ENCODE measurements at regions not wholly inside any gene's neighbourhood (a gene's known extent, or its start where the extent isn't known, plus 50 kb on each side); places are given as distances from the start of the nearest gene placed in this dataset.

DNA sequence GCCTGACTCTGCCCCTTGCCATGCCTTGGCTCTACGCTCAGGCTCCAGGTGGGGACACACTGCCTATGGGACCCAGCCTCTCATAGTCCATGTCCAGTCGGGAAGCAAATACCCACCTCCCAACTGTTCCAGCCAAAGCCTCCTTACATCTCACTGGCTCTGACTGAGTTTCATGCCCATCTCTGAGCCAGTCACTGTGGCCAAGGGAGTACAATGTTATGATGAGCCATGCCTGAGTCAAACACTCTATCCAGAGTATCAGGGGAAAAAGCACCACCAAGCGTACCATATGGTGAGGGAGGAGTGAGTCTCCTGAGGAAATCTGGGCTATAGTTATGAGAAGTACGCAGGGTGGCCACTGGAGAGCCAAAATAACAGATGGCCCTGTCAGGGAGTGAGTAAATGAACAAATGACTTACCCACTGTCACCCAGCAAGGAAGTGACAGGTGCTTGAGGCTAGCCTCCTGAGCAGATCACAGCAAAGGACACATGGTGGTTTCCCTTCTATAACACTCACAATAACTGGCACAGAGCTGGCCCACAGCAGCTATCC lies 236.6 kb upstream of the GJB5 start:
- DNase-seq = no peak

DNA sequence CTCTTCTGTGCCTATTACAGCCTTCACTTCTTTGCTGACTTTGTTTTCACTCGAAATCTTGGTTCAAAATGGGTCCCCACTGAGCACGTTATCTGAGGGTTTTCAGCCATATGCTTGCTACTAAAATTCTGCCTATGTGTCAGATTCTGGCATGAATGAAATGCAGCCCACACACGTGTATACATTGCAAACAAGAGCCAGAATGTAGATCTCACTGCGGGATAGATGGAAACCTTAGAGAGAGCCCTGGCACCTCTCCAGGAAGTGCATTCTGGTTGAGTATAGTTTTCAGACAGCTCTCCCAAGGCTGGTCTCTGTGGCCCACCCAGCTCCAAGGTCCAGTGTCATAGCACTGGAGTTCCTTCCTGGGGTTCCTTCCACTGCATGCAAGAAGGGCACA lies 234.7 kb upstream of the GJB5 start:
- no peak for DNase-seq

DNA sequence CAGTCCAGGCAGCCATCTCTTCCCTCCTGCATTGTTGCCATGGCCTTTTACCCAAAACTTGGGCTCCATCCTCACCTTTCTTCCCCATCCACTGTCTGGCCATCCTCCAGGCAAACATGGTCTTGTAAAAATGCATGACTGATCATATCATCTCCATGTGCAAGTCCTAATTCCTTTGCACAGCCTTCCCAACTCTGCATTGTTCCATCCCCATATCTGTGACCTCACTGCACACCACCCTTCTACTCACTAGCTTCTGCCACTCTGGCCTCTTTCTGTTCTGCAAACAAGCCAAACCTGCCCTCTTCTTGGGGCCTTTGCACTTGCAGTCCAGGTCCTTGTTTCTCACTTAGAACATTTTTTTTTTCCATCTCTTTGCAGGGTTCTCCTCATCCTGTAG lies 230.1 kb upstream of the GJB5 start:
- DNase-seq = no peak

DNA sequence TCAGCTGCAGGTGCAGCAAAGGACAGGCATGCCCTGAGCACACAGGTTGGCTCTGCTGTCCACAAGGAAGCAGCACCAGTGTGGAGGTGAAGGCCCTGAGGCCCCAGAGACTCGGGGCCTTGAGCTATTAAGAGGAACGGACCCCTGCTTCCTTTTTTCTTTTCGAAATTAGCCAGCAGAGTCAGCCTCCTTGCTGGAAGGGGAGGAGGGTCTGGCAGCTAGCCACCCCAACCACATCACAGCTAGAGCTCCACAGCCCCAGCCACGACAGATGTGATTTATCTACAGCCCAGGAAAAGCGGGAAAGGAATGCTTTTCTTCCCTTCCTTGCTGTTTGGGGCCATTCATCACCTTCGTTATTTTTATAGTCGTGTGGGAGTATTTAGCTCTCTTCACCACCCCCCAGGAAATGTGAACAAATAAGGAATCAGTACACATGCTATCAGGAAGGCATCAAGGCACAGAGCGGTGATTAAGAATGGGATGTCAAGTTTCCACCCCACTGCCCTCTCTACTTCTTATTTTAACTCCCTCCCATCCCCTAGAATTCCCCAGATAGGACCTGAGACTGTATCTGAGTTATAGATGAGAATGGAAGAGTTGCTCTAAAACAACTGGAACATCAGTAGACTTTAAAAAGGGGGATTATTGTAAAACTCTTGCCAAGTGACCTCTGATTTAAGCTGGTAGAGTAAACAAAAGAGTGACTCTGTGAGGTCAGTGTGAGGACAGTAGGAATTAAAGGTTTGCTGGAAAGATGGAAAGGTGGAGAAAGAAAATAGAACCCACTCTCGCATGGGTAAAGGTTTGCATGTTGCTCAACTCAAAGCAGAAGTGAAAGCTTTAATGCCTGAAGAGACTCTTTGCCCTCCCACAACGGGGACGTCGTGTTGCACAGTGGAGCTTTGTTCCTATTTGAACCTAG lies 224.7 kb upstream of the GJB5 start:
- no peak for DNase-seq

DNA sequence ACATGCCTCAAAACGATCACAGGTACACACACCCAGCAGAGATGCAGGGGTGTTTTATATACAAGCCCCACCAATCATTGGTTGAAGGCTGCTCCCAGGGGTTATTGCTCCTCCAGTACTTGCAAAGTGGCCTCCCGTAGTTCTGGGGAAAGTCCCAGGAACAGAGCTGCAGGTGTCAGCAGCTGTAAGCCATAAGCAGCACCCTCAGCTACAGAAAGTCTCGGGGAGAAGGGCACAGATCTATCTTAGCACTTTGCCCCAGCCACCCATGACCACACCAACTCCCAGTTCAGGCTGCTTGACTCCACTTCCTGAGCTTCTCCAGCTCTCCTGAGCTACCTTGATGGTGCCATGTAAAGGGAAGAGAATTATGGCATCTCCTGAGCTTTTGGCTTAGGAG lies 222.7 kb upstream of the GJB5 start:
- no peak for DNase-seq

DNA sequence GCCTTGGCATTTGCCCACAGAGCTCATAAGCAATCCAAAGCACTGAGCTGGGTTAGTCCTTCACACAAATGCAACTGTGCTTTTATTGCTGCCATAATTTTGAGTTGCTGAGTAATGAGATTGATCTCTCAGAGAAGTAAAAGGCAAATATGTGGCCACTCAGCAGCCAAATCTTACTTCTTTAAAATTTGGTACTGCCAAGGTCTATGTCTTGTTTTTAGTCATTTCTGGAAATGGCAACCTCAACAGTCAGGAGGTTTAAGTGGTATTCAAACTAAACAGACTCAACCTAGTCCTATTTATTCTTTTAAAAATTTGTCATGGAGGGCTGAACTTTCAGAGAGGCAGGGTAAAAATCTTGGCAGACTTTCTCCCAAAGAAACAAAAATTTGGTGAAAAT lies 216.4 kb upstream of the GJB5 start:
- no peak for DNase-seq

DNA sequence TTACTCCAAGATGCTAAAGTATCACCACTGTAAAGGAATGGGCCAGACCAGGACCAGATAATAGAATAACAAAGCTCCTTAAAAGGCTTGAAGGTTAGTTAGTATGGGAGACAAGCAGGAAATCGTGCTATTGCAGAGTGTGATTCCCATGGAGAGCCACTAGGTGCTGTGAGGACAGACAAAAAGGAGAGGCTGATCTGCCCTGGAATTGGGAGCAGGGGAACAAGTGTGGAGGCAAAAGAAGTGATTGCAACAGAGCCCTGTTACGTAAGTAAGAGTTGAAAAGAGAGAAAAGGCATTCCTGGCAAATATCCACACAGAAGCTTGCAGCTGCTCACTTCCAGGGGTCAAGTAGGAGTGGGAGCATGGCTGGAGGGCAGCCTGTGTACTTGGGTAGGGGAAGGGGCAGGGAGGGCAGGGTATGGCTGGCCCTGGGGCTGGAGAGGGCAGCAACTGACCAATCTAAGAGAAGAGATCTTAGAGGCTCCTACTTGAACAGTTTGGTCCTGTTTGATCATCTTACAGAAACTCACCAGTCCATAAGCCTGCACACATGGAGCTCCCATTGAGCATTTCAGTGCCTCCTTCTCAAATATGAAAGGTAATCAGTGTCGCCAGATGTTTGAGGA lies 207.7 kb upstream of the GJB5 start:
- no peak for DNase-seq

DNA sequence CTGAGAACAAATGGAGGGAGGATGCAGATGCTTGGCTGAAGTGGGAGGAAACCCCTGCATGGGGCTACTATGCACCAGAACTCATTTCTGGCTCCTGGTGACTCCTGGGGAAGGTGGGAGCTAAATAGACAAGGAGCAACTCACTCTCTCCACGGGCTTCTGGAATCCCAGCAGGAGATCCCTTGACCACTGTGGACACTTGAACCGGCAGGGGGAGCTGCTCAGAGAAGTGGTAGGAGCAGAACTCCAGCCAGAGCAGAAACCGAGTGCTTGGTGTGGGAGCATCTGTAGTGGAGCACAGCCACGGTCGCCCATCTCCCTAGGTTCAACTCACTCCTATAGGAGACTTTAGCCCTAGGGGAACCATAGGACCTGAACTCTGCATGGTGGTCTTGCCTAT lies 205.6 kb upstream of the GJB5 start:
- no peak for DNase-seq

DNA sequence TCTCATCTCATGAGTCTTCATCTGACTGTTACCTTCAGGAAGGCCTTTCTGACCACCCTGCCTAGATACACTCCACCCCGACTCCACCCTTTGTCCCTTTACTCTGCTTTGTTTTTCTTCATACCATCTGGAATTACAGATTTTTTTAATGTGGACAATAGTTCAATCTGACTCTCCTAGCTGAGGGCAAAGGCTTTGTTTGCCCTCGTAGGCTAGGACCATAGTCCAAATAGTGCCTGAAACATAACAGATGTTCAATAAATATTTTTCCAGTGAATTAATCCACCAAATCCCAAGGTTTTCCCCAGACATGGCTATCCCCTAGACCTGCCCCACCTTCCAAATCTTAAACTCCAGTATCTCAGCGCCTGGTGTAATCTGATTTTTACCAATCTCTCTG lies 176.5 kb upstream of the GJB5 start:
- no peak for DNase-seq

DNA sequence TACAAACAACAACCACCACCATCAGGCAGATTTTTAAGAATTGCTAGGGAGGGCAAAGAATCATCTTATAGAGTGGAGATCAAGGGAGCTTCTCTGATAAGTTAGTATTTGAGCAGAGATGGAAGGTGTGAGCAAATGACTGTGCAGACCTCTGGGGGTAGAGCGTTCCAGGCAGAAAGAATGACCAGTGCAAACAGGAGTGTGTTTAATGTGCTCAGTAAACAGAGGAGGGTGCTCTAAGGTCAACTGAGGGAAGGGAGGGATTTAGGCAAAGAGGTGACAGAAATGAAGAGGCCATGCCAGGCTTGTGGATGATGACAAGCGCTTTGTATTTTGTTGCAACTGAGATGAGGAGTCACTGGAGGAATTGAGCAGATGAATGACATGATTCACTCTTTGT lies 172.5 kb upstream of the GJB5 start:
- no peak for DNase-seq

DNA sequence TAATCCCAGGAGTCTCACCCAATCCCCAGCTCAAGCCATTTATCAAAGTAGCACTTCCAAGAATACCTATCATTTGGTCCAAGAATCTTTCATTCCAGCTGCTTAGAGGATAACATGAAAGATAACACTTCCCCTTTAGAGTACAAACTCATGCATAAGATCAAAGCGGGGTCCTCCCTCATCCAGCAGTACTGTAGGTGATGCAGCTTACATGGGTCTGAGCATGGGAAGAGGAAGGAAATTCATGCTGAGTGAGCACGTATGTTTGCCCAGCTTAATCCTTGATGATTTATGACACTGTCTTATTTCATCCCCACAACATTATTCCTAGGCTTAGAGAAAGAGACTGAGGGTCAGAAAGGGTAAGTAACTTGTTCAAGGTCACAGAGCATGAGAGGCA lies 167.1 kb upstream of the GJB5 start:
- DNase-seq = no peak

DNA sequence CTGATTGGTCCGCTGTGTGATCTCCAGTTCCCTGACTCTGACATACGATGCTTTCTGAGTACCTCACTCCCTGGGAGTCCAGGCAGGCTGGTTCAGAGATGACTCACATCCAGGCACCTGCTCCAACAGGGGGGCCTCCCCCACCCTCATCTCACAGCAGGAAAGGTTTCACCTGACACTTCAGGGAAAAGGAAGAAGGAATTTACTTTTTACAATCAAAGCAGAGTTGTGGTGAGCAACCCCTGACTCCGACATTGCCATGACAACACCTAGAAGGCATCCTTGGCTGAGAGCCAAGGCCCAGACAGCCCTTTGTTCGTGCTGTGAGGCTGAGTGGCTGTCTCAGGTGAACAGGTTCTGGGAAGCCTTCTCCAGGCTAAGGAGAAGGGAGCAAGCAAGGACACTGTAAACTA lies 164.6 kb upstream of the GJB5 start:
- DNase-seq = no peak

DNA sequence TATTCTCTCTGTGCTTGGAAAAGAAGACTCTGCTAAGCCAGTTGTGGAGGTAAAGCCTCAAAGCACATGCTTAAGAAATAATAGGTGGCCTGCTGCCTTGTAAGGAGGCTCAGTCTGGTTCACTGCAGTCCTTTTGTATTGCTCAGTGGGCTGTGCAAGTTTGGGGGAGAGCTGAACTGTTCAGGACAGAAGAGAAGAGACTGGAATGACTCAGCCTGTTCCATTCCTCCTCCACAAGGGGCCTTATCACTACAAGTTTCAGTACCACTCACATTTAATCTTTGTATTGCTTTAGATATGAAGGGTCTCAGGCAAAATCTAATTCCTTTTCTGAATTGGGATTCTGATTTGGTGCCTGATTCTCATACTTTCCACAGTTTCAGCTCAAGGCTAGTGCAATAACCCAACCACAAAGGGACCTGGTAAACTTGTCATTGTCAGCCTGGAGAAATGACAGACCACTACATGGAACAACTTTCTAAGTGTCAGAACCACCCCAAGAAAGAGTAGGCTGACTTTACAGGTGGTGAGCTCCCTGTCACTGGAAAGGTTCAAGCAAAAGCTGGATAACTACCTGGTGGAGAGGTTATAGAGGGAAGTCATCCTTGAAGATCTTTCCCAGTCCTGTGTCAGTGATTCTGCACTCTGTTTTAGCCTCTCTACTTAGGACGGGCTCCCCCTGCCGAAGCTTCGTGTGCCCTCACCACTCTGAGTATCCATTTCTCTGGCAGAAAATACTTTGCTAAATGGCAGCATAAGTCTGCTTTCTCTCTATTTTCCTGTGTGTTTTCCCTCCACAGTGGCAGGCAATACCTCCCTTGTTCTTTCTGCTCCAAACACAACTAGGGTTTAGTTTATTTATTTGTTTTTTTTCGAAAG lies 162.9 kb upstream of the GJB5 start:
- DNase-seq = no peak

DNA sequence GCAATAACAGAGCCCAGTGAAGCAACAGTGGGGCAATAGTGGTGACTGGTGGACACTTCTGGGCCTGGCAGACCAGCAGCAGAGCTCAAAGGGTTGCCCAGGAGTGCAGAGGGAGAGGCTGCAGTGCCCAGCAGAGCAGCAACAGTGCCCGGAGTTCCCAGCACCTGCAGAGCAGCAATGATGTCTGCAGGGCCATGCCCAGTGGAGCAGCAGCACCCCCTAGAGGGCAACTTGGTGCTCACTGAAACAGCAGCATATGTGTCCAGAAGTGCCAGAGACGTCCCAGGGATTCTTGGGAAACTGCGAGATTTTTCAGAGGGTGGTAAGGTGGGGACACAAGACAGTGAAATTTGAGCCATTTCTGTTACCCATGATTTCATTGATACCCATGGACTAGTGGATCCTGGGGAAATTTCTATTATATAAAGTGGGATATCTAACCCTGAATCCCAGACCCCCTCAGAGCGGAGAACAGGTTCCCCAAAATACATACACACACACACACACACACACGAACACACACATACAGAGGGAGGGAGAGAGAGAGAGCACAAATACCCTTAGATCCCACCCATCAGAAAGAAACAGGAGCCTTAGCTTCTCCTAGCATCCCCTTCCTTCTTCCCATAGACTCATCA lies 156.9 kb upstream of the GJB5 start:
- peak; percentile 38 for DNase-seq

DNA sequence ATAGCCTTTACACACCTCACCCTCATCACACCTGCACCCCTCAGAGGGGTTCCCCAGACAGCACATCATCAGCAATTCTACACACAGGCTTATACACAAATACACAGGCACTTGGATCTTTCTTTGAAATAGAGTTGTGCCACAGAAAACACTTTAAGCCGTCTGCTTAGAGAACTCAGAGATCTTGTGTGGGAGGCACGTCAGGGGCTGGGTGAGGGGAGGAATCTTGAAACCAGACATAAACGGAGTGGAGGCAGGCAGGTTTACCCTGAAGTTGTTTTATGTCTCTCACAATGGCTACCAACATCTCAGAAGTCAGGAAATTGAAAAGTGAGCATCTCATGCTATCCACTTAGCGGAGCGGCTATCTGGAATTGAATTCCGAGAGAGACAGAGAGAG lies 151.9 kb upstream of the GJB5 start:
- DNase-seq = no peak

DNA sequence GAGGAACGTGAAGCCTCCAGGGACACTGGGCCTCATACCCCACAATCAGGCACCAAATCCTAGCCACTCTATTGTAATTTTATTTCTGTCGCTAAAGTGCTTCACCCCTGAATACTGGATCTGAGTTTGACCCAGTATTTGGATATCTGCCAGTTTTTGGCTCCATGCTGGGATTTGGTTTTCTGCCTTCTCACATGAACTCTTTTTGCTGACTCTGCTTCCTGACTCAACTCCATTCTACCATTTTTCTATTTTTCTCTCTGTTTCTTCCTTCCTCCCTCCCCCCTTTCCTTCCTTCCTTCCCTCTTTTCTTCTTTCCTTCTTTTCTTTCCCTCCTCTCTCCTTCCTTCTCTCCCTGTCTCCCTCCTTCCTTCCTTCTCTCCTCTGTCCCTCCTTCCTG lies 151.3 kb upstream of the GJB5 start:
- no peak for DNase-seq

DNA sequence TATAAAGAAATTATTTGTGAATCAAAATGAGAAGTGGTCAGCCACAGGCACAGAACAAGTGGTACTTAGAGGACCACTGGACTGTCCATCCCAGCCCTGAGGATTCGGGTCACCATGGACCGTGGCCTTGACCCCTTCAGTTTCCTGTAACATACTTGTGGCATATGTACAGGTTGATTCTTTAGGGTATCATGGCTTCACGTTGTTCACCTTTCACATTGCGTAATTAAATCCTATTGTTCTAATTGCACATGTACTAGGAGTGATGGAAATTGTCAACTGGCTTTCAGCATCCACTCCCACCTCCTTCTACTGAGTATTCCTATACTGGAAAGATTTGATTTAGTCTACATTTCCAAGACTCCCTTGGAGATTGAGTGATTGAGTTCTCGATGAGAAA lies 148.3 kb upstream of the GJB5 start:
- no peak for DNase-seq

DNA sequence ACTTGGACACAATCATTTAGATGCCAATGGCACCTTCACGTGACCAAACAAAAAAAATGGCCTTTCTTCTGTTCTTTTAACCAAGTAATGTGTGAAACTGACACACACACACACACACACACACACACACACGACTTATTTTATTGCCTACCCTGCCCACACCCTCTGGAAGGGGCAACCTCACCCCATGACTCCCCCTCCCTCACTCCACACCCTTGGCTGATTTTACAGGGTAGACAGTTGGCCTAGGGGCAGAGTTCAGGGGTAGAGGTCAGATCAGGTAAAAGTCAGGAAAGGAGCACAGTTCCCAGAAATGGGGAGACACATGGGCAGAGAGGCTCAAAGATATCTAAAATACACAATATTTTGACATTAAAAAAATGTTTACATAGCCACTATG lies 144.8 kb upstream of the GJB5 start:
- DNase-seq = no peak

DNA sequence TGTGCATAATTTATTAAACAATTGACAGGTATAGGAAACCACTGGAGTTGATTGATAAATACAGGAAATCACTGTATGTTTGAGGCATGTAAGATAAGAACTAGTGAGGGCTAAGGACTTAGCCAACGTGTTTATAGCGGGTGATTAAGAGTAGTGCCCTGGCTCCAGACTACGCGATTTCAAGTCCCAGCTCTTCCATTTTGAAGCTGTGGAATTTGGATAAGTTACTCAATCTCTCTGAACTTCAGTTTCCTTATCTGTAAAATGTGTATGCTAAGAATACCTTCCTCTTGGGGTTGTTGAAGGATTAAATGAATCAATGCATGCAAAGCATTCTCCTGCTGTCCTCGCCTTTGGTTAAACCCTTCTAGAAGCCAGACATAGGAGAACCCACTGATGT lies 143.3 kb upstream of the GJB5 start:
- DNase-seq = no peak

DNA sequence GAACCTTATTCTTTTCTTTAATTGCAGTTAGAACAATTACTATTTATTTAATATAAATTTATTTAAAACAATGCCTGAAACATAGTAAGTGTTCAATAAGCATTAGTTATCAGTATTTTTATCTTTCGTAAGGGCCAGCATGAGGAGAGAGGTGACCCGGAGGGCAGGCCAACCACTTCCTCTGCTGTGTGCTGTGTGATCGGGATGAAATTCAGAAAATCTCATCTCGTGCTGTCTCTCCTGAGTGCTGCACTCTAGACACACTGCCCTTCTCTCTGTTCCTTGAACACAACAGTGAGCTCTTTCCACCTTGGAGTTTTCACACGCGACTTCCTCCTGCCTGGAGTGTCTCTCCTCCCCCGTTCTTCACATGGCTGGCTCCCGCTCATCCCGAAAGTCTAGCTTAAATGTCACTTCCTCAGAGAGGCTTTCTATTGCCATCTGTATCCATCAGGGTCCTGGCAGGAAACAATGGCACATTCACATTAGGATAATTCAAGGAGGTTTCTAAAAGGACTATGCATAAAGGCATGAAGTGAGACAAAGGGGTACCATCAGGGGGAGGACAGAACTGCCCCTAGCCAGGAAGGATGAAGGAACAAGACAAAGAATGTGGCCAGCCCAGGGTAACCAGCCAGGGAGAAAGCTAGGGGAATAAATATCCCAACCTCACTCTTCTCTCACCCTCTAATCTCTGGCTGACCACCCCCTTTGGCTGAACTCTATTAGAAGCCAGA lies 142.6 kb upstream of the GJB5 start:
- DNase-seq = no peak

DNA sequence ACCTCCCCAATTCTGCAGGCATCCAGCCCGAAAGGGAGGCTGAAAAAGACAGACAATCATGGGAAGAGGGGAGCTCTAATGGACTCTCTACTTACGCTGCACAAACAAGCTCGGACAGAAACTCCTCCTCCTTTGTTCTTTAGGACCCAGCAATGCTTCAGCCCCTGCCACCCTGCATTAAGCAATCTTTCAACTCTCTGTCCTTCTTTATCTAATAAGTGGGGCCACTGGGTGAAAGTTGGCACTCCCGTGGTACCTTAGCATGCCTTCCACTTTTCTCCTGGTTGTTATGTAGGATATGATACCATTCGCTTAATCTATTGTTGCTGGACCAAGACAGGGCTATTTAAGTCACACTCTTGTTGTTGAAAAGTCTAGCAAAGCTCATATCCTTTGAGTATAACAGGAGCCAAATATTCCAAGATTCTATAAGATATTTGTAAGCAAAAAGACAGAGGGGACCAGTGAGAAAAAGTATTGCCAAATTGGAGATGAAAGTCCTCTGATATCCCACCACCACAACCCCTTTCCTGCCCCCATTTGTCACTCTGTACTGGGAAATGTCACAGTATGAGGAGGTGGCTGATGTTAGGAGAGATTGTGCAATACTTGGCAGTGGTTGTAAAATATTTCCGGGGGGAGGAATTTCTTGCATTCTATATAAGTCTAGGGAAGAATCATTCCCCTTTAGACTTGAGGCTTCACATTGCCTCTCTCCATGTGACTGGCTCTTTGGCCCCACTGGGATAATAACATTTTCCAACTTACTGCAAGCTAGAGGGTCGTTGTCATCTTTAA lies 137.3 kb upstream of the GJB5 start:
- peak; percentile 25 for DNase-seq

All from MV-4-11 (cell line).